ENCODE measurements at regions not wholly inside any gene's neighbourhood (a gene's known extent, or its start where the extent isn't known, plus 50 kb on each side); places are given as distances from the start of the nearest gene placed in this dataset.

DNA sequence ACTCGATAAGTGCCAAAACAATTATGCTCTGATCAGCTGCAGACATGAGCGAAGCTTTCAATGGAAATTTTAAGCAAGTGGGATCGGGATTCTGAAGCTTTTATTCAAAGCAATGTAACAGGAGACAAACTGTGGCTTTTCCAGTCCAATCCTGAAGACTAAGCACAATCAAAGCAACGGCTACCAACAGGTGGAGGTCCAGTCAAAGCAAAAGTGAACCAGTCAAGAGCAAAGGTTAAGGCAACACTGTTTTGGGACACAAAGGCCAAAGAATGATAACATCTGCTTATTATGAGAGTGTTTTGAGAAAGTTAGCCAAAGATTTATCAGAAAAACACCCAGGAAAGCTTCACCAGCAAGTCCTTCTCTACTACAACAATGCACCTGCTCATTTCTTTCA lies 170.1 kb downstream of the SEC16B start:
- Histone ChIP-seq H3K27me3 (no peaks in the 10 kb centered on the region), H3K9me3 (peaks cover 0 to 5% (median 4%) of the 10 kb centered on the region in 4 donors), H3K4me1 (no peaks in the 10 kb centered on the region), H3K27ac (no peak overlapping the region), H3K4me3 (no peak overlapping the region), H3K36me3 (no peaks in the 10 kb centered on the region)
- no peak for DNase-seq
- intact Hi-C loops (cut with DNase I) = no loop called here
- TF ChIP-seq, protein P1, sequence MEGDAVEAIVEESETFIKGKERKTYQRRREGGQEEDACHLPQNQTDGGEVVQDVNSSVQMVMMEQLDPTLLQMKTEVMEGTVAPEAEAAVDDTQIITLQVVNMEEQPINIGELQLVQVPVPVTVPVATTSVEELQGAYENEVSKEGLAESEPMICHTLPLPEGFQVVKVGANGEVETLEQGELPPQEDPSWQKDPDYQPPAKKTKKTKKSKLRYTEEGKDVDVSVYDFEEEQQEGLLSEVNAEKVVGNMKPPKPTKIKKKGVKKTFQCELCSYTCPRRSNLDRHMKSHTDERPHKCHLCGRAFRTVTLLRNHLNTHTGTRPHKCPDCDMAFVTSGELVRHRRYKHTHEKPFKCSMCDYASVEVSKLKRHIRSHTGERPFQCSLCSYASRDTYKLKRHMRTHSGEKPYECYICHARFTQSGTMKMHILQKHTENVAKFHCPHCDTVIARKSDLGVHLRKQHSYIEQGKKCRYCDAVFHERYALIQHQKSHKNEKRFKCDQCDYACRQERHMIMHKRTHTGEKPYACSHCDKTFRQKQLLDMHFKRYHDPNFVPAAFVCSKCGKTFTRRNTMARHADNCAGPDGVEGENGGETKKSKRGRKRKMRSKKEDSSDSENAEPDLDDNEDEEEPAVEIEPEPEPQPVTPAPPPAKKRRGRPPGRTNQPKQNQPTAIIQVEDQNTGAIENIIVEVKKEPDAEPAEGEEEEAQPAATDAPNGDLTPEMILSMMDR (IDR thresholded peaks at IDR 0.05) = no peak
- TF ChIP-seq EP300 (IDR thresholded peaks at IDR 0.05) (no peak), POLR2AphosphoS5 (IDR thresholded peaks at IDR 0.05) (no peak), POLR2A (IDR thresholded peaks at IDR 0.05) (no peak)
- WGBS, 2 donors = 82 to 85% methylated on average over 4 of the region's 4 CpGs

DNA sequence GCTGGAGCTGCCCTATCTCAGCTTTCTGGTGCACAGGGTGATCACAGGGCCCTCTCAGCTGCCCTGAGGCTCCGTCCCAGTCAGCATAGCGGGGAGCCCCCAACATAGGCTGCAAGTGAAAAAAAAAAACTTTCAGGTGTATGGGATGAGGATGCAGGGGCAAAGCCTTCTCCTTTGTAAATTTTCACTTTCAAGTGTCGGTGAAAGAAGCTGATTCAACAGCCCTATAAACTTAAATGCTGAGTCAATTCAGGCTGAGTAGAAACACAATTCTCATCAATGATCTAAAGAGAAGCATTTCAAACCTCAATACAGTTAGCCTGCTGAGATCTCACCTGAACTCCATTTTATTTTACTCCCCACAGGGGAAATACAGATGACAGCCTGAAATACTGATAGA lies 171.2 kb downstream of the SEC16B start:
- H3K9me3 ChIP-seq = no peaks in the 10 kb centered on the region
- intact Hi-C loops (cut with DNase I) = no loop called here
- H3K27me3 ChIP-seq = no peaks in the 10 kb centered on the region
- H3K36me3 ChIP-seq = no peaks in the 10 kb centered on the region
- DNase-seq = no peak
- no peak overlapping the region for H3K4me3 ChIP-seq
- no peak for TF ChIP-seq POLR2AphosphoS5 (IDR thresholded peaks at IDR 0.05)
- TF ChIP-seq, protein P1 (IDR thresholded peaks at IDR 0.05) = no peak
- no peak for TF ChIP-seq POLR2A (IDR thresholded peaks at IDR 0.05)
- no peak for TF ChIP-seq EP300 (IDR thresholded peaks at IDR 0.05)
- H3K4me1 ChIP-seq = no peaks in the 10 kb centered on the region
- no peak overlapping the region for H3K27ac ChIP-seq
- 64 to 85% methylated on average over 3 of the region's 3 CpGs for WGBS, 2 donors

DNA sequence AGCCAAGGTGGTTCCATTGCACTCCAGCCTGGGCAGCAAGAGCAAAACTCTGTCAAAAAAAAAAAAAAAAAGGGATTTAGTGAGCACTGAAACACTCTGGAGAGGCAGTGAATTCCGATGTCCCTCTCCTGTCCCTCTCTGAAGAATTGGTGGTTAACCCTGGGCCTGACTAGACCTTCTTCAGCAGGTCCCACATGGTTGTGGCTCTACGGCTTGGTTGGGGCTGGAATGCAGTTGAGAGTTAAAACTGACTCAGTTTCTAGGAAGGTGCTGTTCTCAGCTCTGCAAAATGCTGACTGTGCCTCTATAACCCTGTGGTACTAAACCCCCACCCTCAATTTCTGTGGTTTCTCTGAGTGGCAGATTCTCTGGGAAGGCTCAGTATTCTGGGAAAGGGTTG lies 173.3 kb downstream of the SEC16B start:
- Histone ChIP-seq H3K36me3 (no peaks in the 10 kb centered on the region), H3K4me1 (no peaks in the 10 kb centered on the region), H3K9me3 (no peaks in the 10 kb centered on the region), H3K27ac (no peak overlapping the region), H3K27me3 (no peaks in the 10 kb centered on the region), H3K4me3 (no peak overlapping the region)
- intact Hi-C loops (cut with DNase I) = no loop called here
- DNase-seq = no peak
- TF ChIP-seq POLR2A (IDR thresholded peaks at IDR 0.05) = no peak
- TF ChIP-seq, protein P1 (IDR thresholded peaks at IDR 0.05) = no peak
- TF ChIP-seq EP300 (IDR thresholded peaks at IDR 0.05) = no peak
- TF ChIP-seq POLR2AphosphoS5 (IDR thresholded peaks at IDR 0.05) = no peak
- WGBS, 2 donors = 90 to 94% methylated on average over 2 of the region's 2 CpGs

DNA sequence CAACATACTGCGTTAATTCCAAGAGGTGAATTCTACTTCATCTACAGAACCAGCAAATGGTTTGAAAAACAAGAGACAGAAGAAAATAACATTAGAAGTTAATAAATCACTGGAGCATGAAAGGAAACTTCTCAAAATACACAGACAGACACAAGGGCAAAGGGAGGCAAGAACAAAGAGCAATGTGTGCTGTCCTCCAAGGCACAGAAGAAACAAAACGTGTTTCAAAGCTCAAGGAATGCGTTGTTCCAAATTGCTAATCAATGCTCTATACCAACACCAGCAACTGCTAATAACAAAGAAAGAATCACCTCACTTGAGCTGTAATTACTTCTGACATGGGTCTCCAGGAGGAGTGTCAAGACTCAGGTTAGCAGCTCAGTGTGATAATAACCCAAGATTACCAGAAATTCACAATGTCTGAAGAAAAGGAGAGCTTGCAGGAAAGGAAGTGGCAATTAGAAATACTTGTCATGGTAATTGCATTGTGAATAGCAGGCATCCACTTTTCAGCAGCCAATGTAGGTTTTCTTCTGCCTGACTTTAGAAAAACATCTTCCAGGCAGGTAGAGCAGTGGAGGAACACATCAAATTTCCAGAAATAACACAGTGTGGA lies 175.4 kb downstream of the SEC16B start:
- WGBS, 2 donors = 47 to 69% methylated on average over 3 of the region's 3 CpGs
- TF ChIP-seq EP300 (IDR thresholded peaks at IDR 0.05) (no peak), POLR2AphosphoS5 (IDR thresholded peaks at IDR 0.05) (no peak), POLR2A (IDR thresholded peaks at IDR 0.05) (no peak)
- TF ChIP-seq, protein P1 (IDR thresholded peaks at IDR 0.05) = no peak
- Histone ChIP-seq H3K27me3 (no peaks in the 10 kb centered on the region), H3K4me3 (no peak overlapping the region), H3K4me1 (no peaks in the 10 kb centered on the region), H3K36me3 (no peaks in the 10 kb centered on the region), H3K27ac (no peak overlapping the region), H3K9me3 (no peaks in the 10 kb centered on the region)
- intact Hi-C loops (cut with DNase I) = no loop called here
- no peak for DNase-seq

DNA sequence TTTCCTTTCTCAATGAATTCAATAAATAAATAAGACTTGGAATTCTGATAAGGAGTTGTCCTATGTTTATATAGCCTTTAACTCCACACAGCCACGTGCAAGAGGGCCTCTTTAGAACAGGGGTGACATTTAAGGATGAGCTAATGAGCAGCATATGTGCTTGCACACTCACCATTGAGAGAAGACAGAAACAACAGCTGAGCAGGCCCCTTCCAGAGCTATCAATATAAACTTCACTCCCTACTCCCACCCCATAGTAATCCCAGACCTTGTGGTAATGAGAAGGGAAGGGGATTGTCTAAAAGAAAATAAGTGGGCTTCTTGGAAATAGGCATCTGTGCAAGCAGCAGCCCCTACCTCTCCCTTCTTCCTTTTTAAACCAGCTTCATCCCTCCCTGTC lies 176.0 kb downstream of the SEC16B start:
- Histone ChIP-seq H3K4me3 (no peak overlapping the region), H3K4me1 (no peaks in the 10 kb centered on the region), H3K9me3 (no peaks in the 10 kb centered on the region), H3K36me3 (no peaks in the 10 kb centered on the region), H3K27me3 (no peaks in the 10 kb centered on the region), H3K27ac (no peak overlapping the region)
- TF ChIP-seq POLR2AphosphoS5 (IDR thresholded peaks at IDR 0.05) = no peak
- no peak for TF ChIP-seq POLR2A (IDR thresholded peaks at IDR 0.05)
- TF ChIP-seq, protein P1 (IDR thresholded peaks at IDR 0.05) = no peak
- TF ChIP-seq EP300 (IDR thresholded peaks at IDR 0.05) = no peak
- intact Hi-C loops (cut with DNase I) = no loop called here
- DNase-seq = no peak
- WGBS, 2 donors = 8 to 11% methylated on average over 1 of the region's 1 CpG
